ENCODE measurements at regions not wholly inside any gene's neighbourhood (a gene's known extent, or its start where the extent isn't known, plus 50 kb on each side); places are given as distances from the start of the nearest gene placed in this dataset.
"Not testable (repeated sequence)": the region's sequence is repeated elsewhere in the genome, so short reads cannot be mapped to it uniquely, and the experiment has no call there.

GRCh38 chr6:113029161-113029560, 682.0 kb downstream of the RFPL4B start:
- DNase-seq (ENCODE audit: low spot score) = not testable (repeated sequence)

DNA sequence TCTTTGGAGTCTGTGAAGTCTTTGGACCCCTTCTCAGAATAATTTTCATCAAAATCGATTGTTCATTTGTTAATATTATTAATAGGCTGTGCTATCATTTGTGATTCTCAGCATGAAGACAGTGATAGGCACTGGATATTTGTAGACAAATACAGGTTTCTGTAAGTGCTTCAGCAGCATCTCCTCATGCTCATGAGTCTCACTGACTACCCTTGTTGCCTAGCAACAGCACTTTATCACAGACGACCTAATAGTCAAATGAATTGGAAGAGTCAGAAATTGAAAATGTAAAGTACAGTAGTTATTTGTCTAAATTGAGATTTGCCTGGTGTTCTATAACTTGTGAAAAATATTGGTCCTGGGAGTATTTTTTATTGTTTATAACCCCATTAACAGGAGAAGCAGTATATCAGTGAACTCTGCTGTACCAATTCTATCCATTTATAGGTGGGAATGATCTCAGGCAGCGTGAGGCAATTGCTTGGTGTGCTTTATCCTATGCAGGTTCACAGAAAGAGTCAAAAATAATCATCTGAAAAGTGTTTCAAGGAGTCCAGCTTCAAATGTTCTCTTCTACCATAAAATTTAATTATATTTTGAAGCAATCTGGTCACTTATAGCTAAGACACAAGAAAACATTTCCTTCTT, 684.6 kb downstream of the RFPL4B start:
- DNase-seq (ENCODE audit: low spot score) = no peak

- no peak for DNase-seq (ENCODE audit: low spot score)
Observed at GRCh38 chr6:113039005-113039404, 691.9 kb downstream of the RFPL4B start.

DNA sequence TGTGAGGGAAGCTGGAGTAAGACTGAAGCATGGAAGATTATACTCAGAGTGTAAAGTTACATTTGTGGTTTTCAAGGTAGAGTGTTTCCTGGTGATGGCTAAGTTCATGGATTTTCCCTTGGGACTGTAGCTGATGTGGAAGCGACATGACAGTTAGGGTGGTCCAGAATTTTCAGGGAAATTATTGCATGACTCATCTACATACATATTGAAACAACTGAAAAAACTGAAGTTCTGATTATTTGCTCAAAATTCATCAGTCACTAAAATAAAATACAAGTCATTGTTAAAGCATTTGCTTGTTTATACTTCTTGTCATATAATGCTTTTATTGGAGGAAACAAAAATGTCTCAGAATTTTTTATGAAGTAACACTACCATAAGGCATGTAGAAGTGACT, 700.0 kb downstream of the RFPL4B start:
- DNase-seq (ENCODE audit: low spot score) = no peak

DNA sequence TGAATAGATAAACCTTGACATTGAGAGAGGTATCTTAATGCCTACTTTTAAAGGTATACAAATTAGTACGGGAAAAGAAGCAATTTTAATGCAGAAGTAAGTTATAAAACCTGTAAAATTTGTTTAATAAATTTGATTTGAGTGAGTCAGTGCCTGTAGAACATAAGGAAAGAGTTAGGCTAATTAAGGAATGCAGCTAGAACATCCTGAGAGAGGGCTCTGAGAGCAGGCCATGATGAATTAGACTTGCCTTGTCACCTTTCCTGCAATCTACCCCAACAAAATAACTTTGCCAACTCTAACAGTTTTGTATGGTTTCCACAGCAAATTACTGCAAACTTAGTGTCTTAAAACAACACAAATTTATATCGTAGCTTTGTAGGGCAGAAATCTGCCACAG, 700.8 kb downstream of the RFPL4B start:
- no peak for DNase-seq (ENCODE audit: low spot score)

GRCh38 chr6:113048741-113049140, 701.6 kb downstream of the RFPL4B start:
- DNase-seq (ENCODE audit: low spot score) = no peak

- DNase-seq (ENCODE audit: low spot score) = no peak
Observed at GRCh38 chr6:113049190-113049589, 702.1 kb downstream of the RFPL4B start.

DNA sequence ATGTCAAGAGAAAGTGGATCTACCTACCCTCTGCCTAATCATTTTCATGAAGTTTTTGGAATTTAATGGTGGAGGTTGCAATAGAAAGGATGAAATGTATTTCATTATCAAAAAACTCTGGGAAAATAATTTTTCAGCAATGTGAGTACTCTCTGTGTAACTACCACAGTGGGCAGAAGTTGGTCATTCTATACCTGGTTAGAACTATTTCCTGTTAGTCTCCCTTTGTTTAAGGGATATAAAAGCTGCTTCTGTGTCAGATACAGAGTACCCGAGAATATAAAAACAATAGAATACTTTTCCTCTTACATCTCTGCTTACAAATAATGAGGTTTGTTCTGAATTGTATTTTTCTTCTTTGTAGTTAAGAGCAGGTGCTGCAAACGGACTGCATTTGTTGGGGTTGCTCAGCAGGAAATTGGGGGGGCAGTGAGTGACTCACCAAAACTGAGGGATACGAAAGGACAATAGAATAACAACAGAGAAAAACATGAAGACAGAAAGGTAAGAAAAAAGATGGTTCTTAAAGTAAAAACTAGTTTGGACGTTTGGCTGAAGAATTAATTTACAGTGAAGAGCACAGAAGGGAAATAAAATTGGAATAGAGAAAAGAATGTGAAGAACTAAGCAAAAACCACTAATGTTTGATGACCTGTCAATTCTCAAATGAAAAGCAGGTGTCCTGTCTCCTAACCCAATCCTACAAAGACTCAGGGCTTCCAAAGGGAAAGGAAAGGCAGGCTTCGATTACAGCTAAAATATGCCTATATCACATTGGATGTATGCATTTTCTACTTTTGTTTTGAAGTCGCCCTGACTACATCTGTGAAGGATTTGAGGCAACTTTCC, 703.1 kb downstream of the RFPL4B start:
- no peak for DNase-seq (ENCODE audit: low spot score)

GRCh38 chr6:113050979-113051378, 703.8 kb downstream of the RFPL4B start:
- DNase-seq (ENCODE audit: low spot score) = no peak

DNA sequence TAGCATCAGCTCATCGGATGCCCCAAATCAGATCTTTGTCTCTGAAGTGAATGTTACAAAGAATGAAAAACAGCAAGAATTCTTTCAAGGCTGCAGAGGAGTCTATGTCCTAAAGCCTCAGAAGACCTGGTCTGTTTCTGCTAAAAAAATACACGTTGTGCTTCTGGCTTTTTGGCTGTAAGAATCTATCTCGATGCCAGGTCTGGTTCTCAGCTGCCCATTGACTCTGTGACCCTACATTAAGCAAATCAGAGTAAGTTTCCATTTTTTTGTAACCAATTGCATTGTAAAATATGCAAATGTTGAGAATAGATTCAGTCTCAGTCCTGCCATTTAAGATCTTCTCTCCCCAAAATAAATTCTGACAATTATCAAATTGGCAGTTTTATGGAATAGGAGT, 705.4 kb downstream of the RFPL4B start:
- DNase-seq (ENCODE audit: low spot score) = no peak

- DNase-seq (ENCODE audit: low spot score) = no peak
Observed at GRCh38 chr6:113055061-113055460, 707.9 kb downstream of the RFPL4B start.

GRCh38 chr6:113055998-113056397, 708.9 kb downstream of the RFPL4B start:
- DNase-seq (ENCODE audit: low spot score) = no peak

DNA sequence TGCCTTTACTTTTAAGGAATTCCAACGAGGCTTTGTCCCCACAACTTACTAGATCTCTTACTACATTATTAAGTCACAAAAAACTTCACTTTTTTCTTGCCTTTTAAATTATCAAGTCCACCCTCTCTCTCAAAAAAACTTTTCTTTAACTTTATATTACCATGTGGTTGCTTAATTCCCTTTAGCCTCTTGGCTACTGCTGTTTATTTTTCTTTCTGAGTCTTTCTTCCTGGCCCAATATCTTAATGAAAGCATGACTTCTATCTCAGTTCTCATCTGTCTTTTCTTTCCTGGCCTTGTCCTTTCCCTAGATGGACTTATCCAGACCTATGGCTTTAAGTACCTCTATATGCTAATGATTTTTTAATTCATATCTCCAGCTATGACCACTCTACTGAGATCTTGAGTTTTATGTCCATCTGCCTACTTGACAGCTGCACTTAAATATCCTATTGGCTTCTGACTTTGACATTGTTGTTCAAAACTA, 710.5 kb downstream of the RFPL4B start:
- no peak for DNase-seq (ENCODE audit: low spot score)

DNA sequence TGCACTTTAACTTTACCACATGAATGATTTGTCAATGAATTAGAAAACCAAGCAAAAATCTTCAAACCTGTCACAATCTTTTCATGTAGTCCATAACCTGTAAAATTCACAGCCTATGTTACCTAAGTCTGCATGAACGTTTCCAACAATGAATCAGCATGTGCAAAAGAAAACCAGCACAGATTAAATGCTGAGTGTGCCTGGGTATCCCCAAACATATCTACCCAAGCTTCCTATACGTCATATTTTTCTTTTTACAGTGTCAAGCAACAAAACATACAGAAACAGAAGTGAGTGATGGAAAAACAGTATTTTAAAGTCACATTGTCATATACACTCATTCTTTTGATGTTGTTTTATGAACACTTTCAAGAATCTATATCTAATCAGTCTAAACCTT, 713.5 kb downstream of the RFPL4B start:
- DNase-seq (ENCODE audit: low spot score) = no peak

DNA sequence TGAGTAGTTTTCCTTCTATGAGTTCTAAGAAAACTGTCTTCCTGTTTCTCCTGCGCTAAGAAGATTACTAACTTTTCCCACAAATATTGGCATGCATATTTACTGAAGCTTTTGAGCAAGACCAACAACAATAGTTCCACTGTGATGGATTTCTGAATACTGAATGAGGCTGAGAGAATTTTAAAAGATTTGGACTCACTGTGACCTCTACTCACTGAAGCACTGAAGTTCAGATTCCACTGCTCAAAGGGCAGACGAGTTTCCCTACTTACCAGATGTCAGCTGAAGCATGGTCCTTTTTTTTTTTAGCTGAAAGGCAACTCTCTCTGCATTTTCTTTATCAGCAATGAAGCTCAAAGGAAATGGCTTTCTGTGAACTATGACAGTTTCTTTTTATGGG, 718.5 kb downstream of the RFPL4B start:
- DNase-seq (ENCODE audit: low spot score) = no peak

DNA sequence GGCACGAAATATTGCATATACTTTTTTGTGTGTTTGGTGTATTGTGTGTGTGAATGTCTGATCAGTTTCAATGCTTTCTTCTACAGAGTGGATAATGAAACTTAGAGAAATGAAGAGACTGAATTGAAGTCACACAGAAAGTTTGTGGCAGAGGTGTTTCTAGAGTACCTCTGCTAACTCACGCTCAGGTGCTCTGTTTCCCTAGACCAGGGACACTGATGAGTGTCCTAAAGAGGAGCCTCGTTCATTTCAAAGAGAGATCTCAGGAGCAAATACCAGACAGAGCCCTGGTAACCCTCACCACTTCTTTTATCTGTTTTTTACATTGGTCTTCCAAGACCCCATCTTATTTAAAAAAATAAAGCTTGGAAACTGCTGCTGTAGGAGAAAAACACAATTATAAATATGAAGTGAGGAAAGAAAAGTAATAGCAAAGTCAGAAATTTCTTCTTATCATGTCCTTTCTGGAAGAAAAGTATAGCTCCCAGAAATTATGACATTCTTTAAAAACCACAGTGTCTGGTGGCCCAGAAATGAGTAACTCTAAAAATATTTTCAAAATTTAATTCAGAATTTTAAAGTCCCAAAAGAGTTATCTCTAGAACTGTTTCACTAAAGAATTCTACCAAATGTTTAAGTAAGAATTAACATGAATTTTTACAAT, 720.6 kb downstream of the RFPL4B start:
- DNase-seq (ENCODE audit: low spot score) = no peak

DNA sequence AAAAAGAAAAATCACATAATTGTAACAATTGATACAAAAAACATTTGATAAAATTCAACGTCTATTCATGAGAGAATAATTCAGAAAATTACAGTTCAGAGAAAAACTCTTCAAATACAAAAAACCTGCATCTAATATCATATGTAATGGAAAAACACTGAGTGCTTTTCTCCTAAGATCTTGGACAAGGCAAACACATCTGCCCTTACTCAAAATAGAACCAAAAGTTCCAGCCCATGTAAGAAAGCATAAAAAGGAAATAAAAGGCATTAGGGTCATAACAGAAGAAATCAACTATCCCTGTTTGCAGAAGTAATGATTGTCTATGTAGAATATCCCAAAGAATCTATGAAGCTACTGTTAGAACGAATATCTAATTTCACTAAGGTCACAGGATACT, 721.4 kb downstream of the RFPL4B start:
- DNase-seq (ENCODE audit: low spot score) = no peak

DNA sequence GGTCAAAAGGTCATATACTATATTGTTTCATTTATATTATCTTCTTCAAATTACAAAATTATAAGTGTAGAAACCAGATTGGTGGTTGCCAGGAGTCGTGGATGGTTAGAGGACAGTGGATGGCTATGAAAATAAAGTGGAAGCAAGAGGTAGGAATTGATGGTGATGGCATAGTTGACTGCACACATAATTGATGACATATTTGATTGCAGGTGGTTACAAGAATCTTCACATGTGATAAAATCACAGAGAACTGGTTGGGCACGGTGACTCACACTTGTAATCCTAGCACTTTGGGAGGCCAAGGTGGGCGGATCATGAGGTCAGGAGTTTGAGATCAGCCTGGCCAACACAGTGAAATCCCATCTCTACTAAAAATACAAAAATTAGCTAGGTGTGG, 723.6 kb downstream of the RFPL4B start:
- not testable (repeated sequence) for DNase-seq (ENCODE audit: low spot score)

- no peak for DNase-seq (ENCODE audit: low spot score)
Observed at GRCh38 chr6:113073611-113074191, 726.6 kb downstream of the RFPL4B start.

DNA sequence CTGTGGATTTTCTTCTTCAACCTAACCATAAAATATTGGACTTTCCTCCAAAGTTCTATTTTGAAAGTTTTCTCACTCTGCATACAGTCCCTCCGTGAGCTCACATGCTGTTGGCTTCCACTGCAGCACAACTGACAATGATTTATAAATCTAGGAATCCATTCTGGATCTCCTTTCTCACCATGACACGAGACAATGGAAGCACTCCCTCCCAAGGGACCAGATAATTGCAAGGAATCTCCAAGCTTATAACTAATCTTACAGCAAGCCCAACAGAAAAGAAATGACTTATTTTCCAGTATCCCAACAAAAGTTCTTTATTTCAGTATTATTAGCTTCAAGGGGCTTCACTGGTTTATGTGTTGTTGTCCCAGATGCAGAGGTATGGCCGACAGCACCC, 729.0 kb downstream of the RFPL4B start:
- DNase-seq (ENCODE audit: low spot score) = no peak

DNA sequence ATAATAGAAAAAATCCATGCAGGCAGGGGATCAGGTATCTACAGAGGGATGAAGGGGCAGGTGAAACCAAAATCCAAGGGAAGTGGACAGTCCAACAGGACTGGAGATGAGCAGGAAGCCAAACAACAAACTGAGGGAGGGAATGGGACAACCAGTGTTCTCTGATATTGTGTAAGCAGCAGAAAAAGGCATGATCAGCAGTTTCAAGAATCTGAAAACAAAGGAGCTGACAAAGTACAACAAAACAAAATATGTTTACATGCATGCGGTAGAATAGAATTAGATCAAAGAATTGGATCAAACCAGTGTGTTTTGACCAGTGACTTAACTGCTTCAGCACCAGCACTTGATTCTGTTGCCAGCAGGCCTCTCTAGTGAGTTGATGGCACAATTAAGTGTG, 729.7 kb downstream of the RFPL4B start:
- no peak for DNase-seq (ENCODE audit: low spot score)

DNA sequence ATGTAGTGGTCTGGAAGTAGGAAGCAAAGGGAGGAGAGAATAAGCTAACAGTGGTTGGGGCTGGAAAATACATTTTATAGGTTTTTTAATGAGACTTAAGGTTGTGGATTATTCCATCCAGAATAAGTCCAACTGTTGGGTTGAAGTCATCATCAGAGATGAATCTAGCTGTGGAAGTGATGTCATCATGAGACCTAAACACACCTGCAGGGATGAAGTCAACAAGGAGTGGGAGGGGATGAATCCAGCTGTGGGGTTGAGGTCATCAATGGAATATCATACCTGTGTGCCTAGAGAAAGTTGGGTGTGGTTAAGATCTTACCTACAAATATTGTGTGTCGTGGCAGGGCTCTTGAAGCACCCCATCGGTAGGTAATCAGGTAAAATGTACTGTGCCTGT, 730.7 kb downstream of the RFPL4B start:
- DNase-seq (ENCODE audit: low spot score) = no peak
